ENCODE measurements at regions not wholly inside any gene's neighbourhood (a gene's known extent, or its start where the extent isn't known, plus 50 kb on each side); places are given as distances from the start of the nearest gene placed in this dataset.

GRCh38 chr22:49157529-49158339, 669.9 kb downstream of the BRD1 start:
- no peak for DNase-seq

GRCh38 chr22:49156662-49157285, 670.9 kb downstream of the BRD1 start:
- no peak for DNase-seq

DNA sequence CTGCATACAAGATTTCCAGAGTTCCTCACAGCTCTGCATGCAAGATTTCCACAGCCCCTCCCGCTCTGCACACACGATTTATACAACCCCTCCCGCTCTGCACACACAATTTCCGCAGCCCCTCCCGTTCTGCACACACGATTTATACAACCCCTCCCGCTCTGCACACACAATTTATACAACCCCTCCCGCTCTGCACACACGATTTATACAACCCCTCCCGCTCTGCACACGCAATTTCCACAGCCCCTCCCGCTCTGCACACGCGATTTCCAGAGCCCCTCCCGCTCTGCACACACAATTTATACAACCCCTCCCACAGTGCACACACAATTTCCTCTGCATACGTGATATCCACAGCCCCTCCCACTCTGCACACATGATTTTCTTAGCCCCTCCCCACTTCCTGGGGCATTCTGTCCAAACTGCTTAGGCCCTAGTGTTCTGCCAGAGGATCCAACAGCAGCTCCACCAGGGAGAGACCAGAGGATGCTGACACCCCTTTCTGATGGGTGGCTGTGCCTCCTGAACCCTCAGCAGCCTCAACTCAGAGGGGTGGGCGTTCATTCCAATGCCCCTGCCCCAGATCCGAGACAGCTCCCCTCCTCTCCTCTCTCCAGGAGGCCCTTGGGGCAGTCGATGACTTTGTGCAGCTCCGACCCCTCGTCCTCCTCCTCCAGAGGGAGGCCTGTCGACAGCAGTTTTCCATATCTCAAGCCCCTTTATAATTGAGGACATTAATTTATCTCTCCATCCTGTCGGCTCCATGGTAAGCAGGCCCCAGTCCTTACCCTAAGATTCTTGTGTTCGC, 671.7 kb downstream of the BRD1 start:
- DNase-seq: no peak

GRCh38 chr22:49155039-49155769, 672.5 kb downstream of the BRD1 start:
- no peak for DNase-seq

GRCh38 chr22:49154433-49154832, 673.2 kb downstream of the BRD1 start:
- no peak for DNase-seq

- DNase-seq: no peak
Observed at GRCh38 chr22:49153921-49154320, 673.8 kb downstream of the BRD1 start.

DNA sequence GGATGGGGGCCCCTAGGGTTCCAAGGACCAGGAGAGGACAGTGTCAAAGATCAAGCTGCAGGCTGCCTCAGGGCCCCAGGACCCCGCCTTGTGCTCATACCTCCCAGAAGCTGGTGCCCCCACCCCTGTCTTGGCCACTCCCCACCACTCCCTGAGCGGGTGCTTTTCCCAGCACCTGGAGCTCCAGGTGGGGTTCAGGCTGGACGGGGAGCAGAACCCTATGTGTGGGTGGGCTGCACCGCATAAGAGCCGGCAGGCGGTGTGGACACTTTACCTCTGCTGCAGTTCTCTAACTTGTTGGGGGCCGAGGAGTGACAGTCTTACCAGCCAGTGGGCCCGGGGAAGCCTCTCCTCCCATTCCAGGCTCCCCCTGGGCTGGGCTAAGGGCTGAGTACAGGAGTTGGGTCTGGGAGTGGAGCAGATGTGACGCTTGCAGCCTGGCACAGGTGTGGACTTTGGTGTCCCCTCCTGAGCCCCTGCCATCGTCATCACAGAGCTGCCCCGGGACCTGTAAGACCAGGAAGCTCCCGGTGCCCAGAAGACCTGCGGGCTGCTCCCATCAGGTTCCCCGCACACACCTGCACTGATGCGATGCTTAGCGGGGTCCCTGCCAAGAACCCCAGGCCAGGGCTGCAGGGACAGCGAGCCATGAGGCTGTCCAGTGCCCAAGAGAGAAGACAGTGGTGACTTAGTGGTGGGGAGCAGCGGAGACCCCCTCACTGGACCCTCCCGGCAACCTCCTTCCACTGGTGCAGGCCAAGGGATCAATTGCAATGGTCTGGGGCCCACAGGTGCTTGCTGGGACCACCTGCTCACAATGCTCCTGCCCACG, 674.5 kb downstream of the BRD1 start:
- DNase-seq: no peak

GRCh38 chr22:49152127-49152938, 675.3 kb downstream of the BRD1 start:
- no peak for DNase-seq

GRCh38 chr22:49151256-49152126, 676.2 kb downstream of the BRD1 start:
- no peak for DNase-seq

- DNase-seq: no peak
Observed at GRCh38 chr22:49150801-49151221, 676.9 kb downstream of the BRD1 start.

GRCh38 chr22:49149721-49150608, 677.7 kb downstream of the BRD1 start:
- no peak for DNase-seq

- no peak for DNase-seq
Observed at GRCh38 chr22:49148895-49149418, 678.7 kb downstream of the BRD1 start.

DNA sequence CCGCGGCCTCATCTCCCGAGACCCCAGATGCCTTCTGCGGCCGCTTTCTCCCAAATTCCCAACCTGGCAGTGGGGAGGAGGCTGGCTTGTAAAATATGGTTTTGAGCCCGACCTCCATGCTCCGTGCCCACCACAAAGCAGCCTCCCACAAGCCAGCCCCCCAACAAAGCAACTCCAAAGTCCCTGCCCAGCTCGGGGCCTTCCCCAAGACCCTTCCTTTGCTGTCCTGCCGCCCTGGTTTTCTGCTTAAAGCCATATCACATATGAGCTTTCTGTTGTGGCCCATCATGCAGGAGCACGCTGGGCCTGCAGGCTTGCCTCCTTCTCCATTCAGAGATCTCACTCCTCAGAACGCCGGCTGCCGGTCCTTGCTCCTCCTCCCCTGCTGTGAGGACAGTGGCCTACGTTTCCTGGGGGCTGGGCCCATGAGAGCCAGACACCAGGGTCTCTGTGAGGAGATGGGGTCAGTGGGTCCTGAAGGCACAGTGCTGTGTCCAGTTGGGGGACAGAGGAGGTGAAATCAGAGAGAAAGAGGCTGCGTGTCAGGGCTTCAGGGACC, 680.0 kb downstream of the BRD1 start:
- DNase-seq: no peak

- DNase-seq: no peak
Observed at GRCh38 chr22:49147171-49147570, 680.5 kb downstream of the BRD1 start.

- no peak for DNase-seq
Observed at GRCh38 chr22:49146511-49146910, 681.2 kb downstream of the BRD1 start.

DNA sequence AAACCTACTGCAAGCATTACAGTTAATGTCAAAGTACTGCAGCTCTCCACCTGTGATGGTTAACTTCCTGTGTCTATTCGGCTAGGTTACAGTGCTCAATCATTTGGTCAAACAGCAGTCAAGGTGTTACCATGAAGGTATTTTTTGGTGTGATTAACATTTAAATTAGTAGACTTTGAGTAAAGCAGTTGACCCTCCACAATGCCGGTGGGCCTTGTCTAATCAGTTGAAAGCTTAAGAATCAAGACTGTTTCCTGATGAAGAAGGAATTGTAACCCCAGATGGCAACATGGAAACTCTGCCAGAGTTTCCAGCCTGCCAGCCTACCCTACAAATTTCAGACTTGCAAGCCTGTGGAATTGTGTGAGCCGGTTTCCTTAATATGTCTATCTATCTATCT, 683.9 kb downstream of the BRD1 start:
- DNase-seq: no peak

DNA sequence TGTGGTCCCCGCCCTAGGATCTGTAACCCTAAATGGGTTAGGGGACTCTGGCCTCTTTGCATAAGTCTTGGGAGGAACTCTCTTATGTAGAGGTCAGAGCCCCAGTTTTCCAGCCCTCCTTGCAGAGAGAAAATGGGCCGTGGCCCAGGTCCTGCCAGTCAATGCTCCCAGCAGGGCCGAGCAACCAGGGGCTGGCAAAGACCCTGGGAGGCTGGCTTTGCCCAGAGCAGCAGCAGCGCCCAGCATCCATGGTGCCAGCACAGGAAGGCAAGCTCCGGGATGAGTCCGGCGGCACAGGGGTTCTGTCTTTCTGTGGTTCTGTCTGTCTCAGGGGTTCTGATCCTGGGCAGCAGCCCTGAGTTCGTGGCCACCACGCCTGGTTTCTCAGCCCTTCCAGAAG, 684.8 kb downstream of the BRD1 start:
- no peak for DNase-seq

DNA sequence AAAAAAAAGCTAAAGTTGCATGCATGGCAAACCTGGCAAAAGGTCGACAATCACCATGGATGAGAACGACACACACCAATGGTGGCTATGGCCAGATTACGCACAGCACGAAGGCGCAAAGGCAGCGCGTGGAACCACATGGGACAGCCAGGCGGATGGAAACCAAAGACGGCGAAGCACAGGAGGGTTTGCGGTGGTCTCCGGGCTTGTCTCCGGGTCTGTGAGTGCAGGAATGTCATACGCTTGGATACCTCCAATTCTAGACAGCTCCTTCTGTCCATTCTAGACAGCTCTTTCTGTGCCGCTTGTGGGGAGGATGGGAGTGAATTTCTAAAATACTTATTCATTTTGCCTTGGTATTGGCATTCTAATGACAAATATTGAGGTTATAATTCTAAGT, 685.4 kb downstream of the BRD1 start:
- DNase-seq: no peak

Measured in dermis blood vessel endothelial cell (primary cell).